DOHH2 (cell line): ENCODE measurements at regions not wholly inside any gene's neighbourhood (a gene's known extent, or its start where the extent isn't known, plus 50 kb on each side); places are given as distances from the start of the nearest gene placed in this dataset.

Experiments used
- H3F3A ChIP-seq: fragments of 200-600 bp; sonication (generic), shearing (Covaris generic); 2 replicates; pipeline ENCODE4 v1.6.0; 2016; ENCODE audit warnings: antibody characterized with exemption, mild to moderate bottlenecking; ENCODE audit not compliant: control insufficient read depth, insufficient read depth
- H3K27ac ChIP-seq: fragments of 200-600 bp; sonication (generic); 2 replicates; pipeline ENCODE4 v1.5.1; 2014; ENCODE audit warnings: low read depth, mild to moderate bottlenecking, low read length, moderate library complexity
- H3K27me3 ChIP-seq: fragments of 200-600 bp; sonication (generic); 2 replicates; pipeline ENCODE4 v1.6.1; 2014; ENCODE audit warnings: mild to moderate bottlenecking, low read length, mixed read lengths; ENCODE audit not compliant: control insufficient read depth
- H3K36me3 ChIP-seq: fragments of 200-600 bp; sonication (generic); 2 replicates; pipeline ENCODE4 v1.6.1; 2014; ENCODE audit warnings: mild to moderate bottlenecking, low read length, moderate library complexity, mixed read lengths; ENCODE audit not compliant: control insufficient read depth
- H3K4me1 ChIP-seq: fragments of 200-600 bp; sonication (generic); 2 replicates; pipeline ENCODE4 v1.6.1; 2014; ENCODE audit warnings: mild to moderate bottlenecking, low read length, mixed read lengths; ENCODE audit not compliant: control insufficient read depth
- H3K4me2 ChIP-seq: fragments of 200-600 bp; sonication (generic); 2 replicates; pipeline ENCODE4 v1.6.0; 2014; ENCODE audit warnings: mild to moderate bottlenecking, low read length, moderate library complexity
- H3K4me3 ChIP-seq: fragments of 200-600 bp; sonication (generic); 2 replicates; pipeline ENCODE4 v1.5.1; 2014; ENCODE audit warnings: mild to moderate bottlenecking, low read length, mixed read lengths
- H3K79me2 ChIP-seq: fragments of 200-600 bp; sonication (generic); 2 replicates; pipeline ENCODE4 v1.6.1; 2014; ENCODE audit warnings: mild to moderate bottlenecking, low read length, mixed read lengths; ENCODE audit not compliant: control insufficient read depth
- H3K9me2 ChIP-seq: fragments of 200-600 bp; sonication (generic); replicated peaks from 2 replicates; pipeline ENCODE4 v1.6.1; 2014; ENCODE audit warnings: mild to moderate bottlenecking, low read length, mixed read lengths; ENCODE audit not compliant: control insufficient read depth
- H3K9me3 ChIP-seq: fragments of 200-600 bp; sonication (generic); 2 replicates; pipeline ENCODE4 v1.6.1; 2014; ENCODE audit warnings: antibody characterized with exemption, low read length, mixed read lengths; ENCODE audit not compliant: control insufficient read depth, insufficient read depth
- H4K20me1 ChIP-seq: fragments of 200-600 bp; sonication (generic); 2 replicates; pipeline ENCODE4 v1.6.0; 2014; ENCODE audit warnings: low read depth, mild to moderate bottlenecking, antibody characterized with exemption, low read length, moderate library complexity; ENCODE audit not compliant: control insufficient read depth, insufficient read depth
- EZH2phosphoT487 ChIP-seq: fragments of 200-600 bp; sonication (generic); IDR thresholded peaks from 2 replicates; pipeline ENCODE4 v1.6.1; 2017; ENCODE audit warnings: borderline replicate concordance, mild to moderate bottlenecking, antibody characterized with exemption, low read length, moderate library complexity, mixed read lengths
- TF ChIP-seq, protein P1 (sequence below): fragments of 200-600 bp; sonication (generic); IDR thresholded peaks from one replicate; pipeline ENCODE4 v1.5.1; 2014; ENCODE audit warnings: antibody characterized with exemption, mild to moderate bottlenecking, low read depth, low read length; ENCODE audit not compliant: poor library complexity, severe bottlenecking

DNA sequence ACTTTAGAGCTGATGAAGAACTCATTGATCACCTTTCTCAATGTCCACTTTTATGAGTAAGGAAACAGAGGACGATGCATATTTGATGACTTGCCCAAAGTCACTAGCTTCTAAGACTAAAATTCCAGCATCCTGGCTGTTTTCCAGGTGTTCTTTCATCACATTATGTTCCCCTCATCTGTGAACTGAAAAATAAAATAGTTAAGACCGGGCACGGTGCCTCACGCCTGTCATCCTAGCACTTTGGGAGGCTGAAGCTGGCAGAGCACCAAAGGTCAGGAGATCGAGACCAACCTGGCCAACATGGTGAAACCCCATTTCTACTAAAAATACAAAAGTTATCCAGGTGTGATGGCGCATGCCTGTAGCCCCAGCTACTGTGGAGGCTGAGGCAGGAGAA lies 297.5 kb downstream of the DUSP10 start:
- H3K79me2 ChIP-seq: no peaks in the 10 kb centered on the region
- TF ChIP-seq EZH2phosphoT487: no peak
- TF ChIP-seq, protein P1, sequence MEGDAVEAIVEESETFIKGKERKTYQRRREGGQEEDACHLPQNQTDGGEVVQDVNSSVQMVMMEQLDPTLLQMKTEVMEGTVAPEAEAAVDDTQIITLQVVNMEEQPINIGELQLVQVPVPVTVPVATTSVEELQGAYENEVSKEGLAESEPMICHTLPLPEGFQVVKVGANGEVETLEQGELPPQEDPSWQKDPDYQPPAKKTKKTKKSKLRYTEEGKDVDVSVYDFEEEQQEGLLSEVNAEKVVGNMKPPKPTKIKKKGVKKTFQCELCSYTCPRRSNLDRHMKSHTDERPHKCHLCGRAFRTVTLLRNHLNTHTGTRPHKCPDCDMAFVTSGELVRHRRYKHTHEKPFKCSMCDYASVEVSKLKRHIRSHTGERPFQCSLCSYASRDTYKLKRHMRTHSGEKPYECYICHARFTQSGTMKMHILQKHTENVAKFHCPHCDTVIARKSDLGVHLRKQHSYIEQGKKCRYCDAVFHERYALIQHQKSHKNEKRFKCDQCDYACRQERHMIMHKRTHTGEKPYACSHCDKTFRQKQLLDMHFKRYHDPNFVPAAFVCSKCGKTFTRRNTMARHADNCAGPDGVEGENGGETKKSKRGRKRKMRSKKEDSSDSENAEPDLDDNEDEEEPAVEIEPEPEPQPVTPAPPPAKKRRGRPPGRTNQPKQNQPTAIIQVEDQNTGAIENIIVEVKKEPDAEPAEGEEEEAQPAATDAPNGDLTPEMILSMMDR: no peak
- peaks cover 15% of the 10 kb centered on the region for H3K27me3 ChIP-seq
- no peaks in the 10 kb centered on the region for H3F3A ChIP-seq
- H3K9me3 ChIP-seq: no peaks in the 10 kb centered on the region
- no peaks in the 10 kb centered on the region for H3K36me3 ChIP-seq
- no peaks in the 10 kb centered on the region for H3K4me1 ChIP-seq
- H3K4me3 ChIP-seq: no peak overlapping the region
- H3K9me2 ChIP-seq: no peaks in the 10 kb centered on the region
- no peak overlapping the region for H3K27ac ChIP-seq
- H3K4me2 ChIP-seq: no peak overlapping the region
- no peaks in the 10 kb centered on the region for H4K20me1 ChIP-seq

DNA sequence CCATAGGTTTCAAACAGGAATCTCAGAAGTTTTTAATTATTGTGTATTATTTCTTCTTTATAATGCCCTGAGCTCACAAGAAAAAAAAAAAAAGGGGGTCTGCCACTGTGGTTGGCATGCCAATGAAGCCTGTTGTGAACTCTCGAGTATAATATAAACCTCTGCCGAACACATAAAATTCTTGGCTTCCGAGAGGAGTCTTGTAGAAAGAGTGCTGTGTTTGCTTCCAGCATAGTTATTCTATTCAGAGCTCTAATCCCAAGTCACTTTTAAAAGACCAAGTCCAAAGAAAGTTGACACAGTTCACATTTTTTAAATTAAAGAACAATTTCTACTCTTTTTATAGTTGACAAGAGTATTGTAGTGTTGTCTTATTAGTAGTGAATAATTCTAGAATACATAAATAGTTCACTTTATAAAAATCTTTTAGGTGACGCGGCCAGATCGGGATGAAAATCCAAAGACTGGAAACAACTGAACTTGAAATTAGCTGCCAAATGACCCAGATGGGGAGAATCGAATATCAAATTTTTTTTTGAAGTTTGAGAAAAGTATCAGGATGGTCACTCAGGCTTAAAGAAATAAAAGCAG lies 293.2 kb downstream of the DUSP10 start:
- Histone ChIP-seq H3K9me2 (no peaks in the 10 kb centered on the region), H3K27me3 (no peaks in the 10 kb centered on the region), H3K36me3 (no peaks in the 10 kb centered on the region), H3K4me3 (no peak overlapping the region), H4K20me1 (no peaks in the 10 kb centered on the region), H3F3A (no peaks in the 10 kb centered on the region), H3K79me2 (no peaks in the 10 kb centered on the region), H3K9me3 (no peaks in the 10 kb centered on the region), H3K4me2 (no peak overlapping the region), H3K4me1 (no peaks in the 10 kb centered on the region), H3K27ac (no peak overlapping the region)
- TF ChIP-seq, protein P1: no peak
- no peak for TF ChIP-seq EZH2phosphoT487

DNA sequence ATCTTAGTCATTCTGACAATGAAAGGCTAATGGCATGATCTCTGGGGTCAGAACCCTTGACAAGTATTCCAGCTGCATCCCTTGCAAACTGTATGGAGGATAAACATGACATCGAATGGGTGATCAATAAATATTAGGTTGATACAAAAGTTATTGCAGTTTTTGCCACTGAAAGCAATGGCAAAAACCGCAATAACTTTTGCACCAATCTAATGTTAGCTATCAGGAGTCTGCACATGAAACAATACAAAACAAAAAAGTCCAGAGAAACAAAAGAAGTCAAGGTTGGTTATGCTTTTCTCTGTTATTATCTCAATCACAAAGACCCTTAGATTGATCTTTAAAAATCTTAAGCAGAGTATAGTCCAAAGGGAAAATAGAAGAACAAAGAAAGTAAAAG lies 292.7 kb downstream of the DUSP10 start:
- no peaks in the 10 kb centered on the region for H3K9me3 ChIP-seq
- H4K20me1 ChIP-seq: no peaks in the 10 kb centered on the region
- no peak overlapping the region for H3K4me2 ChIP-seq
- no peak overlapping the region for H3K4me3 ChIP-seq
- no peaks in the 10 kb centered on the region for H3F3A ChIP-seq
- no peaks in the 10 kb centered on the region for H3K4me1 ChIP-seq
- no peaks in the 10 kb centered on the region for H3K27me3 ChIP-seq
- H3K9me2 ChIP-seq: no peaks in the 10 kb centered on the region
- H3K27ac ChIP-seq: no peak overlapping the region
- no peak for TF ChIP-seq EZH2phosphoT487
- TF ChIP-seq, protein P1: no peak
- H3K36me3 ChIP-seq: no peaks in the 10 kb centered on the region
- no peaks in the 10 kb centered on the region for H3K79me2 ChIP-seq
